HepG2 (cell line): ENCODE measurements at regions not wholly inside any gene's neighbourhood (a gene's known extent, or its start where the extent isn't known, plus 50 kb on each side); places are given as distances from the start of the nearest gene placed in this dataset.

ENCODE experiments used
- ATAC-seq: fragments of 200-7000 bp; cut with Tn5 transposase; 3 replicates; pipeline ENCODE4 v1.9.1; 2020; ENCODE audit warnings: mild to moderate bottlenecking, moderate library complexity
- BruUV-seq: library from RNA; stranded (reverse); fragments of 400-500 nt; replicated peaks from 2 replicates; lab custom pipeline; 2021; lab: Mats Ljungman, UMichigan
- CTCF ChIA-PET: fragments of 300-600 bp; formaldehyde crosslinking; extraction: SDS; loops from one replicate; lab custom pipeline; 2021; ENCODE audit warnings: low total read pairs, inconsistent platforms, low intra/inter-chr PET ratio; lab: Yijun Ruan, JAX
- POLR2A ChIA-PET: fragments of 350-600 bp; sonication (Branson Sonifier 250); formaldehyde crosslinking; loops from one replicate; lab custom pipeline; 2020; ENCODE audit warnings: antibody characterized with exemption, inconsistent platforms; lab: Yijun Ruan, JAX
- DNase-seq: peaks from one replicate; pipeline ENCODE4 v3.0.0-alpha.2; 2015; ENCODE audit warnings: low spot score
- FAIRE-seq: peaks from 3 replicates; lab custom pipeline; 2011; peaks lifted over from hg19 to GRCh38; lab: Jason Lieb, UNC
- H2AFZ ChIP-seq: one replicate; pipeline ENCODE4 v1.6.1; 2011; ENCODE audit warnings: low read length, inconsistent platforms
- H3K27ac ChIP-seq: fragments of 300-600 bp; 3 replicates; pipeline ENCODE4 v1.8.0; 2011; ENCODE audit warnings: mixed run types, mild to moderate bottlenecking, mixed read lengths, low read length, inconsistent platforms; ENCODE audit not compliant: insufficient read depth; ENCODE audit errors: extremely low read length
- H3K27me3 ChIP-seq, 2 experiments: fragments of 200-600 bp in 1 of 2; 2 replicates in 1 of 2; 3 replicates in 1 of 2; pipeline versions ENCODE4 v1.6.0 to v1.8.0; 2011; ENCODE audit warnings: low read length in 2 of 2, mild to moderate bottlenecking in 2 of 2, moderate library complexity in 2 of 2, inconsistent platforms in 1 of 2; ENCODE audit not compliant: insufficient read depth in 2 of 2, control insufficient read depth in 1 of 2
- H3K36me3 ChIP-seq, 2 experiments: fragments of 200-600 bp in 1 of 2; replicated peaks in 1 of 2; 2 replicates in 1 of 2; 3 replicates in 1 of 2; pipeline versions ENCODE4 v1.5.1 to v1.8.0; 2011; ENCODE audit warnings: low read length in 2 of 2, inconsistent platforms in 1 of 2; ENCODE audit not compliant: insufficient read depth in 2 of 2, control insufficient read depth in 1 of 2
- H3K4me1 ChIP-seq: 2 replicates; pipeline ENCODE4 v1.5.1; 2012; ENCODE audit warnings: low read length, inconsistent platforms; ENCODE audit not compliant: insufficient read depth
- H3K4me2 ChIP-seq: 2 replicates; pipeline ENCODE4 v1.6.0; 2011; ENCODE audit warnings: low read depth, low read length, inconsistent platforms
- H3K4me3 ChIP-seq, 3 experiments: fragments of 200-600 bp in 1 of 3; sonication (generic), shearing (Covaris generic) in 1 of 3; replicated peaks in 1 of 3; 2 replicates each; pipeline ENCODE4 v1.5.1; 2011 to 2016; ENCODE audit warnings: low read length in 3 of 3, inconsistent platforms in 2 of 3, low read depth in 2 of 3, mild to moderate bottlenecking in 2 of 3, control low read depth in 1 of 3, mixed read lengths in 1 of 3; ENCODE audit not compliant: insufficient read depth in 1 of 3
- H3K79me2 ChIP-seq: one replicate; pipeline ENCODE4 v1.6.1; 2011; ENCODE audit warnings: low read length, inconsistent platforms; ENCODE audit not compliant: insufficient read depth
- H3K9ac ChIP-seq: 2 replicates; pipeline ENCODE4 v1.6.0; 2011; ENCODE audit warnings: mild to moderate bottlenecking, low read depth, low read length, inconsistent platforms; ENCODE audit not compliant: insufficient read depth
- H3K9me3 ChIP-seq: 2 replicates; pipeline ENCODE4 v1.5.1; 2012; ENCODE audit warnings: mild to moderate bottlenecking, low read length
- H4K20me1 ChIP-seq: 2 replicates; pipeline ENCODE4 v1.6.0; 2011; ENCODE audit warnings: inconsistent platforms, mild to moderate bottlenecking, low read length, moderate library complexity; ENCODE audit not compliant: insufficient read depth
- AKAP8 ChIP-seq: sonication (generic); formaldehyde crosslinking; IDR thresholded peaks from 2 replicates; pipeline ENCODE4 v1.5.1; 2020; ENCODE audit warnings: mild to moderate bottlenecking, missing genetic modification reagents
- FOXK2 ChIP-seq: fragments of 450-650 bp; IDR thresholded peaks from 2 replicates; pipeline ENCODE4 v1.6.1; 2016
- FUBP1 ChIP-seq: sonication (generic); formaldehyde crosslinking; IDR thresholded peaks from 2 replicates; pipeline ENCODE4 v1.5.1; 2020; ENCODE audit warnings: missing genetic modification reagents, mild to moderate bottlenecking, borderline replicate concordance
- HCFC1 ChIP-seq: fragments of 150-350 bp; IDR thresholded peaks from 2 replicates; pipeline ENCODE4 v1.6.1; 2014; ENCODE audit warnings: low read depth, low read length
- HOXA5 ChIP-seq: sonication (generic); formaldehyde crosslinking; IDR thresholded peaks from 2 replicates; pipeline ENCODE4 v1.4.0; 2020; ENCODE audit warnings: missing genetic modification reagents
- IKZF1 ChIP-seq: fragments of 450-650 bp; IDR thresholded peaks from 2 replicates; pipeline ENCODE4 v1.7.1; 2016
- MIER3 ChIP-seq: IDR thresholded peaks from 2 replicates; pipeline ENCODE4 v1.6.1; 2016; ENCODE audit warnings: missing compliant biosample characterization, borderline replicate concordance
- PHF5A ChIP-seq: IDR thresholded peaks from one replicate; pipeline ENCODE4 v1.6.1; 2018; ENCODE audit warnings: low read depth, missing genetic modification reagents; ENCODE audit not compliant: unreplicated experiment
- SAFB2 ChIP-seq: sonication (generic); formaldehyde crosslinking; IDR thresholded peaks from 2 replicates; pipeline ENCODE4 v1.5.1; 2020; ENCODE audit warnings: missing genetic modification reagents, low read depth, mild to moderate bottlenecking, borderline replicate concordance
- SMC3 ChIP-seq: IDR thresholded peaks from 2 replicates; pipeline ENCODE4 v1.6.1; 2011; ENCODE audit warnings: low read length, improper control_type of control experiment
- SP5 ChIP-seq: IDR thresholded peaks from 2 replicates; pipeline ENCODE4 v1.6.1; 2016; ENCODE audit warnings: low read depth, borderline replicate concordance
- TFDP1 ChIP-seq: IDR thresholded peaks from 2 replicates; pipeline ENCODE4 v1.6.1; 2016; ENCODE audit warnings: missing compliant biosample characterization, missing genetic modification reagents, borderline replicate concordance
- ZEB1 ChIP-seq: IDR thresholded peaks from 2 replicates; pipeline ENCODE4 v1.6.1; 2012; ENCODE audit warnings: mild to moderate bottlenecking, low read depth, inconsistent platforms; ENCODE audit not compliant: insufficient replicate concordance
- ZMAT3 ChIP-seq: sonication (generic); formaldehyde crosslinking; conservative IDR thresholded peaks from 2 replicates; pipeline ENCODE4 v1.7.0; 2021; ENCODE audit warnings: missing genetic modification reagents
- ZNF10 ChIP-seq: sonication (generic); formaldehyde crosslinking; IDR thresholded peaks from 2 replicates; pipeline ENCODE4 v1.4.0; 2020; ENCODE audit warnings: mild to moderate bottlenecking, low read depth, missing genetic modification reagents, borderline replicate concordance
- WGBS: methylation state at CpG from one replicate; pipeline ENCODE4 v1.1.6; 2017; ENCODE audit warnings: low lambda C conversion rate; 5-methylcytosine and 5-hydroxymethylcytosine counted together
- in situ Hi-C: cut with HindIII; loops from 2 replicates; pipeline ENCODE4 v1.10.0; 2017; ENCODE audit warnings: low pct_unique_long_range_greater_than_20kb; ENCODE audit not compliant: extremely low pct_ligation_motif_present
- intact Hi-C: fragments of 100-400 bp; cut with micrococcal nuclease; formaldehyde crosslinking; loops from one replicate; pipeline ENCODE4 v1.10.0; 2022; ENCODE audit not compliant: unreplicated experiment
- TF ChIP-seq, protein P1 (sequence below): IDR thresholded peaks from 2 replicates; pipeline ENCODE4 v1.6.1; 2012; ENCODE audit warnings: low read depth, low read length, improper control_type of control experiment
- TF ChIP-seq, protein P2 (sequence below): sonication (generic); formaldehyde crosslinking; IDR thresholded peaks from 2 replicates; pipeline ENCODE4 v1.4.0; 2020; ENCODE audit warnings: missing genetic modification reagents

DNA sequence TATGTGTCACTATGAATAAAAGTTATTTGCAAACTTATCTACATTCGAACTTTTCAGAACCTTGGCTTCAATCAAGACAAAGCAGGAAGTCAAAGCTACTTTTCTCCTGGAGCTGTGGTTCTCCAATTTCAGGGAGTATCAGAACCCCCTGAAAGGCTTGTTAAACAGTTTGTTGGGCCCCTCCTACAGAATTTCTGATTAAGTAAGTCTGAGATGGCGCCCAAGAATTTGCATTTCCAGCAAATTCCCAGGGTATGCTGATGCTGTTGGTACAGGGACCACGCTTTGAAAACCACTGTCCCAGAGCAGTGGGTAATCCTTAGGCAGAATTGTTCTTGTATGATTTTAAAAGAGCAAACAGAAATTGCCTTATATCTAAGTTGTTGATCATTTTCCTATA is 189.9 kb upstream of the KCNG1 start (continued):
- TF ChIP-seq FUBP1 (CRISPR knock-in tag) = no peak
- TF ChIP-seq SAFB2 (CRISPR knock-in tag) = no peak
- TF ChIP-seq ZNF10 = no peak
- no peak for TF ChIP-seq FOXK2
- no peak for TF ChIP-seq ZEB1
- TF ChIP-seq, protein P1, sequence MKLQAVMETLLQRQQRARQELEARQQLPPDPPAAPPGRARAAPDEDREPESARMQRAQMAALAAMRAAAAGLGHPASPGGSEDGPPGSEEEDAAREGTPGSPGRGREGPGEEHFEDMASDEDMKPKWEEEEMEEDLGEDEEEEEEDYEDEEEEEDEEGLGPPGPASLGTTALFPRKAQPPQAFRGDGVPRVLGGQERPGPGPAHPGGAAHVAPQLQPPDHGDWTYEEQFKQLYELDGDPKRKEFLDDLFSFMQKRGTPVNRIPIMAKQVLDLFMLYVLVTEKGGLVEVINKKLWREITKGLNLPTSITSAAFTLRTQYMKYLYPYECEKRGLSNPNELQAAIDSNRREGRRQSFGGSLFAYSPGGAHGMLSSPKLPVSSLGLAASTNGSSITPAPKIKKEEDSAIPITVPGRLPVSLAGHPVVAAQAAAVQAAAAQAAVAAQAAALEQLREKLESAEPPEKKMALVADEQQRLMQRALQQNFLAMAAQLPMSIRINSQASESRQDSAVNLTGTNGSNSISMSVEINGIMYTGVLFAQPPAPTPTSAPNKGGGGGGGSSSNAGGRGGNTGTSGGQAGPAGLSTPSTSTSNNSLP = no peak
- TF ChIP-seq HCFC1 = no peak
- TF ChIP-seq ZMAT3 (CRISPR knock-in tag) = no peak
- no peak for TF ChIP-seq PHF5A (CRISPR knock-in tag)

DNA sequence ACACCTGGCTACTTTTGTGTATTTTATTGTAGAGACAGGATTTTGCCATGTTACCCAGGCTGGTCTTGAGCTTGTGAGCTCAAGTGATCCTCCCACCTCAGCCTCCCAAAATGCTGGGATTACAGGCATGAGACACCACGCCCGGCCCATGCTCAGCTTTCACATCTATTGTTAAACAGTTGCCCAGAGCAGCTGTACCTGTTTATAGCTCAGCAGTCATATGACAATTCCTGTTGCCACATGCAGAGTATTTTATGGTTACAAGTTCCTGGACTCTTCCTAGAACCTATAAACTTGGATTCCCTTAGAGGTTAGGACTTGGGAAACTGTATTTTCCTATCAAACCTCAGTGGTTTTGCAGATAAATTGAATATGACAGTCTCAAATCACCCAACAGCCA is 188.3 kb upstream of the KCNG1 start:
- TF ChIP-seq IKZF1 (no peak), AKAP8 (CRISPR knock-in tag) (no peak), MIER3 (CRISPR knock-in tag) (no peak), TFDP1 (no peak), HOXA5 (no peak), SP5 (CRISPR knock-in tag) (no peak), SMC3 (no peak)
- TF ChIP-seq, protein P2, sequence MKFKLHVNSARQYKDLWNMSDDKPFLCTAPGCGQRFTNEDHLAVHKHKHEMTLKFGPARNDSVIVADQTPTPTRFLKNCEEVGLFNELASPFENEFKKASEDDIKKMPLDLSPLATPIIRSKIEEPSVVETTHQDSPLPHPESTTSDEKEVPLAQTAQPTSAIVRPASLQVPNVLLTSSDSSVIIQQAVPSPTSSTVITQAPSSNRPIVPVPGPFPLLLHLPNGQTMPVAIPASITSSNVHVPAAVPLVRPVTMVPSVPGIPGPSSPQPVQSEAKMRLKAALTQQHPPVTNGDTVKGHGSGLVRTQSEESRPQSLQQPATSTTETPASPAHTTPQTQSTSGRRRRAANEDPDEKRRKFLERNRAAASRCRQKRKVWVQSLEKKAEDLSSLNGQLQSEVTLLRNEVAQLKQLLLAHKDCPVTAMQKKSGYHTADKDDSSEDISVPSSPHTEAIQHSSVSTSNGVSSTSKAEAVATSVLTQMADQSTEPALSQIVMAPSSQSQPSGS (CRISPR knock-in tag) = no peak
- Histone ChIP-seq H4K20me1 (no peaks in the 10 kb centered on the region), H3K4me1 (no peaks in the 10 kb centered on the region), H3K27me3 (peaks cover 0 to 22% of the 10 kb centered on the region in 2 experiments; a peak in 2 of 5 replicates), H3K79me2 (no peaks in the 10 kb centered on the region), H3K4me3 (no peak overlapping the region), H2AFZ (no peak overlapping the region), H3K9ac (no peak overlapping the region), H3K4me2 (no peak overlapping the region), H3K9me3 (peaks cover under 1% of the 10 kb centered on the region; the same call in 1 of the 2 replicates), H3K27ac (no peak overlapping the region), H3K36me3 (no peaks in the 10 kb centered on the region)
- CTCF ChIA-PET = no interaction called here
- no TSS peak for BruUV-seq
- in situ Hi-C loops (no loop called here), intact Hi-C loops (no loop called here)
- DNase-seq (no peak), ATAC-seq (no peak), FAIRE-seq (no peak)
- POLR2A ChIA-PET = no interaction called here
- 31% methylated on average over 2 of the region's 2 CpGs for WGBS
